Astrocyte of the spinal cord (primary cell): ENCODE measurements at regions not wholly inside any gene's neighbourhood (a gene's known extent, or its start where the extent isn't known, plus 50 kb on each side); places are given as distances from the start of the nearest gene placed in this dataset.

Experiments used
- DNase-seq: peaks from one replicate; pipeline ENCODE4 v3.0.0; 2011; ENCODE audit warnings: low read depth, low spot score
- H3K4me3 ChIP-seq: 2 replicates; pipeline ENCODE4 v1.5.1; 2011; ENCODE audit warnings: low read depth, mild to moderate bottlenecking, low read length, moderate library complexity
- CTCF ChIP-seq: IDR thresholded peaks from 2 replicates; pipeline ENCODE4 v1.5.1; 2012; ENCODE audit warnings: low read depth, mild to moderate bottlenecking, low read length, inconsistent platforms
- in situ Hi-C: cut with HindIII; loops from 2 replicates; pipeline ENCODE4 v1.10.0; 2017; ENCODE audit warnings: low sequenced_read_pairs

- no peak for TF ChIP-seq CTCF
- no peak overlapping the region for H3K4me3 ChIP-seq
- DNase-seq: no peak
- in situ Hi-C loops: no loop called here
Measured at GRCh38 chr6:170186941-170187668, 103.8 kb downstream of the DLL1 start.

DNA sequence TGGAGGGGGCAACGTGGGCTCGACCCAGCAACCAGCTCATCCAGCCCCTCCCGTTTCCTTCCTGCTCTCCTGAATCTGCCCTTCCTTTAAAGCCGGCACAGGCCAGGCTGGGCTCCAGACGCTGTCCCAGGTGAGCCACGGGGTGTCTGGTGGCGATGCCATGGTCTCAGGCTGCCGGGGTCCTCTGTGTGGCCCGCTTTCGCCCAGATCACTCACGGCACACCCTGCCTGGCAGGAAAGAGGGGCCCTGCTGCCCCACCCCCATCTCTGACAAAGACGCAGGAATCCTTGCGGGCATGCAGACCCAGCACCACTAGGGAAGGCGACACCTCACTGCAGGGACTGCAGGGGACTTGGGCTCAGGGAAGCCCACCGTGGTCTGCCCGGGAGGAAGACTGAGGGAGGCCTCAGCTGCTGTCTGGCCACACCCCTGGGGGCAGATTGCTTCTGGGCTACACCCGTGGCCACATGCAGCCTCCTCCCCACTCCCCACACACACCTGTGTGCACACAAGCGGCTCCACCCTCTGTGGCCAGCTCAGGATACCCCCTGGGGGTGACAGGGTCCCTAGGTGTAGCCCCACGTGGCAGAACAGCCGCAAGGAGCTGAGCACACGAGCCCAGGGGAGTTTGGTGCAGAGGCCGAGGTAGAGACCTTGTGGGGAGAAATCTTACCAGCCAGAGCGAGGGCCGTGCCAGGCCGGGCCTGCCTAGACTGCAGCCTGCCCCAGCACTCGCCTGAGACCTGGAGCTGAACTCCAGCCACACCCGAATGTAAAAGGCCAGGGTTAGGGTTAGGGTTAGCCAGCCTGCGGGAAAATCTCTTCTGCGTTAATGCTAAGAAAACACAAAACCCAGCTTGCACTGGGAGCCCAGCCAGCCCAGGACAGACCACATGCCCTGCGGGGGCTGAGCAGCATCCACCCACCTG is 104.6 kb downstream of the DLL1 start:
- no peak for DNase-seq
- no peak overlapping the region for H3K4me3 ChIP-seq
- in situ Hi-C loops: no loop called here
- TF ChIP-seq CTCF: no peak

DNA sequence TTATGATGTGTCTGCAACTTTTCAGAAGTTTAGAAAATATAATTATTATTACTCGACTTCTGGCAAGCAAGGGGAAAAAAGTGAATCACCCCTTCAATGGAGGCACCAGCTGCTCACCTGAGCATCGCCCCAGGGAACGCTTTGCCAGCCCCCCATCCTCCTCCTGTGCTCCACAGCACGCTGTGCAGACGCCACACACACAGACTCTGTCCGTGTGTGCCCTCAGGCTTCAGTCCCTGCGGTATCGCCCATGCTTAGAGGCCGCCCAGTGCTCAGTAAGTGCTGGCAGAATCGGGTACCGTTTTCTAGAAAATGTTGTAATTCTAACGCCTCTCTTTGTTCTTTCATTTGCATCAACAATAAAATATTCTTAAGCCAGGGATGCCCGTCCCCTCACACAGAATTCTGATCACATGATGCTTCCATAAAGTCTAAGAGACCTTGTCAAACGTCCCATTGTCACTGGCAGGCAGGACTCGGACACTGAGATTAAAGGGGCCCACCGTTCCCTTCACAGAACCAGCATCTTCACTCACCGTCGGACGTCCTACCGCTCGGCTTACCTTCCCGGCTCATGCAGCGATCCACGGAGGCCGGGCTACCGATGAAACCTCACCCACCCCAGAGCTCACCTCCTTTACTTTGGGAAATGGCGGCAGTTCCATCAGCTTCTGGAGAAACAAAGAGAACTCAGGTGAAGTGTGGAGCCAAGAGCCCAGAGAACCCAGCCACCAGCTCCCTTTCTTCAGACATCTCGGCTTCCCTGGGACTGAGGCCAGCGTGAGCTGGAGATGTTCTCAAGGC is 105.5 kb downstream of the DLL1 start:
- no peak for DNase-seq
- H3K4me3 ChIP-seq: no peak overlapping the region
- TF ChIP-seq CTCF: no peak
- in situ Hi-C loops: no loop called here

DNA sequence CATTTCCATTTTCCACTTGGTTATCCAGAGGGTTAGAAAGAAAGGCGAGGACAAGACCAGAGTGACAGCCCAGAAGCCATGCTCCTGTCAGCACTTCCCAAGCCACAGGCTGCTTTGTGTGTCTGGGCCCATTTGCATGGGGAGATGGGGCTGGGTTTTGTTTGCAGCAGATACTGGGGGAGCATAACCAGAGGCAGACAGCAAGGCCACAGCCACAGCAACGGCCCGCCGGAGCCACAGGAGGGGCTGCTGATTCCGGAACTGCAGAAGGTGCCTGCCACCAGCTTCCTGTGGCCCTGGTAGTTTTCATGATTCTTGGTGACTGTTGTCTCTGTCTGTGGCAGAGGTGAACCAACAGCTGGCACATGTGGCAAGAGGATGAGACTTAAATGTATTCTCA is 106.6 kb downstream of the DLL1 start:
- H3K4me3 ChIP-seq: no peak overlapping the region
- in situ Hi-C loops: no loop called here
- DNase-seq: no peak
- no peak for TF ChIP-seq CTCF

GRCh38 chr6:170183521-170183920 is 107.4 kb downstream of the DLL1 start:
- no peak overlapping the region for H3K4me3 ChIP-seq
- DNase-seq: no peak
- TF ChIP-seq CTCF: no peak
- in situ Hi-C loops: no loop called here

- TF ChIP-seq CTCF: no peak
Measured at GRCh38 chr6:170182781-170183120, 108.1 kb downstream of the DLL1 start.

More at GRCh38 chr6:170182781-170183120, 108.1 kb downstream of the DLL1 start:
- H3K4me3 ChIP-seq: no peak overlapping the region
- in situ Hi-C loops: no loop called here
- DNase-seq: no peak
